ENCODE measurements at regions not wholly inside any gene's neighbourhood (a gene's known extent, or its start where the extent isn't known, plus 50 kb on each side); places are given as distances from the start of the nearest gene placed in this dataset.

DNA sequence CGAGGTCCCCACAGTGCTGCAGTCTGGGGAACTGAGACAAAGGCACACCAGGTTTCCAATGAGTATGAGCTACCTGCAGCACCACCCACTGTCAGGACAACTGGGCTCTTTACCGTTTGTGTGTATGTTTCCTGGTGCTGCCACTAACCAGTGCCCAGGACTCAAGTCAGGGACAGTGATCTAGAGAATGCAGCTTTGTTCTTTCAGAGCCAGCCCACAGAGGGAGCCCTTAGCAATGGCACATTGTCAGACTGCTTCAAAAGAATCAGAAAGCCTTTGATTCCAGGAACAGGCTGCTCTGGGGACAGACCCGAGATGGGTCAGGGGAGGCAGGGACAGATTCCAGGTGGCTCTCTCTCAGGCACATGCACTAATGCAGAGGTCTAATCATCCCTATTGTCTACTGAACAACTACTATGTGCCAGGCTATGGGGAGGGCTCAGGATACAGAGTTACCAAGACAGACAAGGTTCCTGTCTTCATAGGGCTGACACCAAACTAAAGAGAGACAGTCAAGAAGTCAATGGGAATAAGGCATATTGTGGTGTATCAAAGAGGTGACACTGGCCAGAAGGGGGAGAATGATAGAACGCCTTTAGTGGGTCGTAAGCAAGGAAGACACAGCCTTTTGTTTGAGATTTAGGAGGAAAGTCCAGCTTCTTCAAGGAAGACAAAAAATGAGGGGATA lies 103.7 kb downstream of the VPREB1 start:
- 55% methylated on average over 5 of the region's 5 CpGs for WGBS

DNA sequence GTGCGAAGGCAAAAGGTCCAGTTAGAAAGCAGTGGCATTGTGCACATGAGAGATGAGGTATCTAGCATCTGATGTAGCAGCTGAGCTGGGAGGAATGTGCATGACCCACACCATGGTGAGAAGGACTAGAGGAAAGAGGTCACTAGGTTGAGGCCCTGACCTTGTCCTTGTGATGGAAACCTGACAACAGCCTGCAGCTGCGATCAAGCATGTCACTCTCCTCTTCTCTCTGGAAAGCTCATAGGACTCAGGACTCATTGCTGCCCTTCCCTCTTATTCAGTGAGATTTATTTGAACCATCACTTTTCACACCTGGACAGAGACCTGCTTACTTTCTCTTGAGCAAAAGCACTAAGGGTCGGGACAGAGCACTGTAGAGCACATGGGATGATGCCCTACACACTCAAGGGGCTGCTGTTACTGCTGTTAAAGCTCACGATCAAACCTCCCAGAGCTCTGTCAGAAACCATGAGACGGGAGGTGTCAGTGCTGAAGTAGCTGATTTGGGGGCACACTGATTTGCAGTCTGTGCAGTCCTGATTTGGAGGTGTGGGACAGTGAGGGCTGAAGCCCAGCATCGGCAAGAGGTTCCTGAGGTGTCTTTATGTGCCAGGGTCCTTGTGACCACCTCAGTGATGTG lies 104.3 kb downstream of the VPREB1 start:
- Histone ChIP-seq H3K9me3 (ENCODE audit: insufficient read depth, low read depth, low read length) (no peaks in the 10 kb centered on the region), H3K36me3 (ENCODE audit: insufficient read depth, low read length) (no peaks in the 10 kb centered on the region), H3K27ac (ENCODE audit: low read depth, low read length) (no peak overlapping the region), H3K9ac (ENCODE audit: low read depth, low read length) (peak overlapping the region; percentile 22; the same call in 1 of the 2 replicates), H3K27me3 (ENCODE audit: insufficient read depth, low read length) (peaks cover 99% of the 10 kb centered on the region), H3K4me1 (ENCODE audit: insufficient read depth, low read length) (peaks cover 21% of the 10 kb centered on the region), H3K4me3 (ENCODE audit: low read length) (no peak overlapping the region)
- WGBS = 83% methylated on average over 6 of the region's 6 CpGs

More for the DNA sequence above, 103.7 kb downstream of the VPREB1 start:
- H3K27me3 ChIP-seq (ENCODE audit: insufficient read depth, low read length) = peaks cover 99% of the 10 kb centered on the region
- no peaks in the 10 kb centered on the region for H3K9me3 ChIP-seq (ENCODE audit: insufficient read depth, low read depth, low read length)
- no peak overlapping the region for H3K27ac ChIP-seq (ENCODE audit: low read depth, low read length)
- H3K9ac ChIP-seq (ENCODE audit: low read depth, low read length) = no peak overlapping the region
- no peak overlapping the region for H3K4me3 ChIP-seq (ENCODE audit: low read length)
- peaks cover 21% of the 10 kb centered on the region for H3K4me1 ChIP-seq (ENCODE audit: insufficient read depth, low read length)
- no peaks in the 10 kb centered on the region for H3K36me3 ChIP-seq (ENCODE audit: insufficient read depth, low read length)

GRCh38 chr22:22349455-22349836 lies 104.9 kb downstream of the VPREB1 start:
- Histone ChIP-seq H3K4me3 (ENCODE audit: low read length) (no peak overlapping the region), H3K27me3 (ENCODE audit: insufficient read depth, low read length) (peaks cover 99% of the 10 kb centered on the region), H3K27ac (ENCODE audit: low read depth, low read length) (no peak overlapping the region), H3K9ac (ENCODE audit: low read depth, low read length) (0 out of 2 replicates have a peak overlapping the region, but pooled peaks have one; percentile 22), H3K4me1 (ENCODE audit: insufficient read depth, low read length) (peaks cover 21% of the 10 kb centered on the region), H3K36me3 (ENCODE audit: insufficient read depth, low read length) (no peaks in the 10 kb centered on the region), H3K9me3 (ENCODE audit: insufficient read depth, low read depth, low read length) (no peaks in the 10 kb centered on the region)
- WGBS = 45% methylated on average over 2 of the region's 3 CpGs

GRCh38 chr22:22351366-22351765 lies 106.8 kb downstream of the VPREB1 start:
- 86% methylated on average over 3 of the region's 3 CpGs for WGBS
- Histone ChIP-seq H3K4me1 (ENCODE audit: insufficient read depth, low read length) (peaks cover 21% of the 10 kb centered on the region), H3K27me3 (ENCODE audit: insufficient read depth, low read length) (peaks cover 99% of the 10 kb centered on the region), H3K27ac (ENCODE audit: low read depth, low read length) (no peak overlapping the region), H3K4me3 (ENCODE audit: low read length) (no peak overlapping the region), H3K9me3 (ENCODE audit: insufficient read depth, low read depth, low read length) (no peaks in the 10 kb centered on the region), H3K9ac (ENCODE audit: low read depth, low read length) (no peak overlapping the region), H3K36me3 (ENCODE audit: insufficient read depth, low read length) (no peaks in the 10 kb centered on the region)

DNA sequence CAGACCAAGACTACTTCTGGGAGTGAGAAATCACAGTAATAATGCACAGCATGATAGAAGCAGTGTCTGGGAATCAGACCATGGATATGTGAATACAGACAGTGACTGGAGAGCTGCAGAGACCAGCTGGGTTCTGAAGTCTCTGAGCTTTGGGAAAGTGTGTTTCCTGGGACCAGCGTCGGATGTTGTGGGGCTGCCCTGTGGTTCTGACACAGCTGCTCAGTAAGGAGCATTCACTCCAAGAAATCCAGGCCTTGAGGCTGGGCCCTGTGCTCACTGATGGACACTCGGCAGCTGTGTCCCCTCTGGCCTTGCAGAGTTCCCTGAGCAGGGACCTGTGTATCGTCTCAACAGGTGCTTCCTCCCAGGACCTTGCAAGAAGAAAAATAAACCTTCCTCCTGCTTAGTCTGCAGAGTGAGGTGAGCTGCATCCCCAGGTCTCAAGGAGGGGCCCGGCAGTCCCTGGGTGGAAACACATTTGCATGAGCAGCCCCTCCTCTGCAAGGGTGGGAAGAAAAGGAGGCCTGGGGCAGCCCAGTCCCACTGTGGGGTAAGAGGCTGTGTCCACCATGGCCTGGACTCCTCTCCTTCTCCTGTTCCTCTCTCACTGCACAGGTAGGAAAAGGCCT lies 107.9 kb downstream of the VPREB1 start:
- H3K9ac ChIP-seq (ENCODE audit: low read depth, low read length) = no peak overlapping the region
- H3K27ac ChIP-seq (ENCODE audit: low read depth, low read length) = no peak overlapping the region
- H3K4me1 ChIP-seq (ENCODE audit: insufficient read depth, low read length) = peaks cover 21% of the 10 kb centered on the region
- H3K4me3 ChIP-seq (ENCODE audit: low read length) = no peak overlapping the region
- H3K27me3 ChIP-seq (ENCODE audit: insufficient read depth, low read length) = peaks cover 99% of the 10 kb centered on the region
- H3K9me3 ChIP-seq (ENCODE audit: insufficient read depth, low read depth, low read length) = no peaks in the 10 kb centered on the region
- 75% methylated on average over 5 of the region's 5 CpGs for WGBS
- no peaks in the 10 kb centered on the region for H3K36me3 ChIP-seq (ENCODE audit: insufficient read depth, low read length)

GRCh38 chr22:22355096-22355834 lies 110.7 kb downstream of the VPREB1 start:
- peaks cover 98% of the 10 kb centered on the region for H3K27me3 ChIP-seq (ENCODE audit: insufficient read depth, low read length)
- H3K27ac ChIP-seq (ENCODE audit: low read depth, low read length) = no peak overlapping the region
- no peaks in the 10 kb centered on the region for H3K9me3 ChIP-seq (ENCODE audit: insufficient read depth, low read depth, low read length)
- WGBS = 91% methylated on average over 9 of the region's 9 CpGs
- H3K4me1 ChIP-seq (ENCODE audit: insufficient read depth, low read length) = peaks cover under 1% of the 10 kb centered on the region; the same call in 1 of the 2 replicates
- H3K4me3 ChIP-seq (ENCODE audit: low read length) = no peak overlapping the region
- no peak overlapping the region for H3K9ac ChIP-seq (ENCODE audit: low read depth, low read length)
- H3K36me3 ChIP-seq (ENCODE audit: insufficient read depth, low read length) = no peaks in the 10 kb centered on the region

- H3K27me3 ChIP-seq (ENCODE audit: insufficient read depth, low read length) = peaks cover 97% of the 10 kb centered on the region
- H3K4me3 ChIP-seq (ENCODE audit: low read length) = no peak overlapping the region
- no peak overlapping the region for H3K27ac ChIP-seq (ENCODE audit: low read depth, low read length)
- H3K4me1 ChIP-seq (ENCODE audit: insufficient read depth, low read length) = no peaks in the 10 kb centered on the region
- H3K9ac ChIP-seq (ENCODE audit: low read depth, low read length) = no peak overlapping the region
- no peaks in the 10 kb centered on the region for H3K36me3 ChIP-seq (ENCODE audit: insufficient read depth, low read length)
- H3K9me3 ChIP-seq (ENCODE audit: insufficient read depth, low read depth, low read length) = no peaks in the 10 kb centered on the region
- 20% methylated on average over 13 of the region's 14 CpGs for WGBS
Observed at GRCh38 chr22:22357024-22357883, 112.7 kb downstream of the VPREB1 start.

DNA sequence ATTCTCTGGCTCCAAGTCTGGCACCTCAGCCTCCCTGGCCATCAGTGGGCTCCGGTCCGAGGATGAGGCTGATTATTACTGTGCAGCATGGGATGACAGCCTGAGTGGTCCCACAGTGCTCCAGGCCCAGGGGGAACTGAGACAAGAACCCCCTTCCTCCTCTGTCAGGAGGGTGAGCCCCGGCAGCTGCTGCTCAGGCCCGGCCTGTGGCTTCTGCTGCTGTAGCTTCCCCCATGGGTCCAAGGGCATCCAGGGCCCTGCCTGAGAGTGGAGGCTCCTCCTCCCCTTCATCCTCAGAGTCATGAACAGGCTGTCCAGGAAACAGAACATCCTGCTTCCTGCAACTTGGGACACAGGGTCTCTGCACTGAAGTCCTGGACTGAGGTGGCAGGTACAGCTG lies 113.6 kb downstream of the VPREB1 start:
- H3K9me3 ChIP-seq (ENCODE audit: insufficient read depth, low read depth, low read length) = no peaks in the 10 kb centered on the region
- H3K36me3 ChIP-seq (ENCODE audit: insufficient read depth, low read length) = no peaks in the 10 kb centered on the region
- WGBS = 90% methylated on average over 4 of the region's 4 CpGs
- no peak overlapping the region for H3K9ac ChIP-seq (ENCODE audit: low read depth, low read length)
- H3K27me3 ChIP-seq (ENCODE audit: insufficient read depth, low read length) = peaks cover 97% of the 10 kb centered on the region
- no peak overlapping the region for H3K4me3 ChIP-seq (ENCODE audit: low read length)
- H3K4me1 ChIP-seq (ENCODE audit: insufficient read depth, low read length) = no peaks in the 10 kb centered on the region
- H3K27ac ChIP-seq (ENCODE audit: low read depth, low read length) = no peak overlapping the region

- no peaks in the 10 kb centered on the region for H3K9me3 ChIP-seq (ENCODE audit: insufficient read depth, low read depth, low read length)
- no peak overlapping the region for H3K27ac ChIP-seq (ENCODE audit: low read depth, low read length)
- H3K4me3 ChIP-seq (ENCODE audit: low read length) = no peak overlapping the region
- no peak overlapping the region for H3K9ac ChIP-seq (ENCODE audit: low read depth, low read length)
- H3K27me3 ChIP-seq (ENCODE audit: insufficient read depth, low read length) = peaks cover 97% of the 10 kb centered on the region
- H3K4me1 ChIP-seq (ENCODE audit: insufficient read depth, low read length) = no peaks in the 10 kb centered on the region
- no peaks in the 10 kb centered on the region for H3K36me3 ChIP-seq (ENCODE audit: insufficient read depth, low read length)
- WGBS = 95% methylated on average over 2 of the region's 2 CpGs
Observed at GRCh38 chr22:22358686-22359085, 114.1 kb downstream of the VPREB1 start.

DNA sequence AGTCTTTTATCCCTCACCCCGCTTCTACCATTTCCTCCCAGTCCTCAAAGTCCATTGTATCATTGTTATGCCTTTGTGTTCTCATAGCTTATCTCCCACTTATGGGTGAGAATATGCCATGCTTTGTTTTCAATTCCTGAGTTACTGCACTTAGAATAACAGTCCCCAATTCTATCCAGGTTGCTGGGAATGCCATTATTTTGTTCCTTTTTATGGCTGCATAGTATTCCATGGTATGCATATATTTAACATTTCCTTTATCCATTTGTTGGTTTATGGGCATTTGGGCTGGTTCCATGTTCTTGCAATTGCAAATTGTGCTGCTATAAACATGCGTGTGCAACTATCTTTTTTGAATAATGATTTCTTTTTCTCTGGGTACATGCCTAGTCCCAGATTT lies 114.9 kb downstream of the VPREB1 start:
- H3K27ac ChIP-seq (ENCODE audit: low read depth, low read length) = no peak overlapping the region
- H3K9me3 ChIP-seq (ENCODE audit: insufficient read depth, low read depth, low read length) = no peaks in the 10 kb centered on the region
- H3K4me3 ChIP-seq (ENCODE audit: low read length) = no peak overlapping the region
- H3K4me1 ChIP-seq (ENCODE audit: insufficient read depth, low read length) = no peaks in the 10 kb centered on the region
- WGBS = 95% methylated on average over 2 of the region's 2 CpGs
- H3K9ac ChIP-seq (ENCODE audit: low read depth, low read length) = no peak overlapping the region
- H3K27me3 ChIP-seq (ENCODE audit: insufficient read depth, low read length) = peaks cover 97% of the 10 kb centered on the region
- no peaks in the 10 kb centered on the region for H3K36me3 ChIP-seq (ENCODE audit: insufficient read depth, low read length)

Data from HUES64 (cell line).